ENCODE measurements at regions not wholly inside any gene's neighbourhood (a gene's known extent, or its start where the extent isn't known, plus 50 kb on each side); places are given as distances from the start of the nearest gene placed in this dataset.

DNA sequence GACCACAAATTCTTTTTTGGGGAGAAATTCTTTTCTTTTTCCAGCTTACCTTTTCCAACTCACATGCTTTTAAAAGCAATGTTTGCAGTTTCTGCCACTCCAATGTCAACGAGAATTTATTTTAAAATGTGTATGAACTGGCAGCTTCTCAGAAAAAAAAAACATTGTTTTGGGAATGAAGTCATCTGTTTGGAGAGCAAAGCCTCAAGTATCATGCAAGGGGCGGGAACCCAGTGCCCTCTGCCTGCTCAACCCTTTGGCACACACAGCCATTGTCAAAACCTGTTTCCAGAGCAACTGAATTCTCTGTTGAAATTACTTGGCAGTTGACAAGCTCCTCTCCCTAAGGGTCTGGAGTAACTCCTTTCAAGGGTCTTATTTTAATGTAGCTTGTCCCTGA lies 128.5 kb downstream of the QPCT start:
- Histone ChIP-seq H3K9me3 (ENCODE audit: control insufficient read depth, insufficient read depth, low read depth, low read length) (no peaks in the 10 kb centered on the region), H3K27ac (ENCODE audit: low read depth, low read length) (no peak overlapping the region), H3K4me3 (ENCODE audit: low read depth, low read length) (no peak overlapping the region), H3K4me1 (ENCODE audit: control insufficient read depth, insufficient read depth, low read length) (peaks cover 3% of the 10 kb centered on the region; the same call in 1 of the 2 replicates), H3K36me3 (ENCODE audit: control insufficient read depth, insufficient read depth, low read length) (no peaks in the 10 kb centered on the region), H3K9ac (ENCODE audit: low read length) (no peak overlapping the region), H3K27me3 (ENCODE audit: control insufficient read depth, insufficient read depth, low read length) (no peaks in the 10 kb centered on the region)

DNA sequence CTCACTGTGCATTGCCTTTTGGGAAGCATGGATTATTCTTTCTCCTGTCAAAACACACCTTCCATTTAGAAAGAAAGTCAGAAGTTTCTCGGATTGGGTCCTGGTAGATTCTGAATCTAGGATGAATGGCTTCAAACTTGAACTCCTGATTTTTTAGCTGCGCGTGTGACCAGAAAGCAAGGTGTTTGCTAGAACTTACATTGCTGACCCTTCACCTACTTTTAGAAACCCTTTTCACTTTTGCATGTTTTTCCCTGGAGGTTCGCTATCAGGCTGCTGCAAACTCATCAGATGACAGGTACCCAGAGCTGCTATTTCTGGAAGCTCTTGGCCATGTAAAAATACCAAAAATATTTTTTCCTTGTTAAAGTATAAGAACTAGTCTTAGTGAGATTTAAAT lies 132.0 kb downstream of the QPCT start:
- Histone ChIP-seq H3K4me3 (ENCODE audit: low read depth, low read length) (no peak overlapping the region), H3K27me3 (ENCODE audit: control insufficient read depth, insufficient read depth, low read length) (no peaks in the 10 kb centered on the region), H3K27ac (ENCODE audit: low read depth, low read length) (no peak overlapping the region), H3K4me1 (ENCODE audit: control insufficient read depth, insufficient read depth, low read length) (peaks cover 3% of the 10 kb centered on the region; the same call in 1 of the 2 replicates), H3K9ac (ENCODE audit: low read length) (no peak overlapping the region), H3K9me3 (ENCODE audit: control insufficient read depth, insufficient read depth, low read depth, low read length) (peaks cover 8% of the 10 kb centered on the region), H3K36me3 (ENCODE audit: control insufficient read depth, insufficient read depth, low read length) (no peaks in the 10 kb centered on the region)

DNA sequence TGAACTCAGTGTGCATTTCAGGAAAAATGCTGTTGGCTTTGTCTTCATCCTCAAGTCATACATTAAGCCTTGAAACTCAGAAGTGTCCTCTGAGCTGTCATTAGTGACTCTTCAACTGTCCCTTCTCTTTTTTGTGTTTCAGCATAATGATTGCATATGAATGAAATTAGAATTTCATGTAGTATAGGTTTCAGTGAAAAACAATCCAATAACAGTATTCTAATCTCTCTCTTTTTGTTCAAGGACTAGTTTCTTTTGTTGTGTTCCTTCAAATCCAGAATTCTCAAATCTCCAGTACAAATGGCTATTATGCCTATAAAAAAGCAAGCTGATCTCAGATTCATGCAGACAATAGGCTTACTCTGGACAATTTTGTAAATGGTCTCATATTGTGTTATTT lies 133.5 kb downstream of the QPCT start:
- Histone ChIP-seq H3K9ac (ENCODE audit: low read length) (no peak overlapping the region), H3K27ac (ENCODE audit: low read depth, low read length) (no peak overlapping the region), H3K27me3 (ENCODE audit: control insufficient read depth, insufficient read depth, low read length) (no peaks in the 10 kb centered on the region), H3K9me3 (ENCODE audit: control insufficient read depth, insufficient read depth, low read depth, low read length) (peaks cover 19% of the 10 kb centered on the region), H3K4me3 (ENCODE audit: low read depth, low read length) (no peak overlapping the region), H3K36me3 (ENCODE audit: control insufficient read depth, insufficient read depth, low read length) (no peaks in the 10 kb centered on the region), H3K4me1 (ENCODE audit: control insufficient read depth, insufficient read depth, low read length) (peaks cover 3% of the 10 kb centered on the region; the same call in 1 of the 2 replicates)

DNA sequence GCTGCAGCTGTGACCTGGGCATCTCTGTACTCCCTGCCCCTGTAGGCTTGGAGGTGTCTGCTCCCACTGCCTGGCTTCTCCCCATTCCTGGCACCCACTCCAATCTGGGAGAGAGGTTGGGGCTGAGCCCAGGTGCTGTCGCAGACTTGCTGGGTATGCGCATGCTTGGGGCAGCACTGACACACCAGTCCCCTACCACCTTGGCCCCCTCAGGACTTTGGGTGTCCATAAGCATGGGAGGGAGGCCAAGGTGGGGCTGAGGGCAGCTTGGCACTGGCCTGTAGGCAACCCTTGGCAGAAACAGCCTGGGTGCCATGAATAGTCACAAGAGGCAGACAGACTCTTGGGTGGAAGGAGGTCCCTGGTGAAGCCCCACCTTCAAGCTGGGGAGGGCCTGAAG lies 136.8 kb downstream of the QPCT start:
- Histone ChIP-seq H3K4me3 (ENCODE audit: low read depth, low read length) (no peak overlapping the region), H3K9ac (ENCODE audit: low read length) (no peak overlapping the region), H3K4me1 (ENCODE audit: control insufficient read depth, insufficient read depth, low read length) (peaks cover 3% of the 10 kb centered on the region; the same call in 1 of the 2 replicates), H3K9me3 (ENCODE audit: control insufficient read depth, insufficient read depth, low read depth, low read length) (peaks cover 19% of the 10 kb centered on the region), H3K27me3 (ENCODE audit: control insufficient read depth, insufficient read depth, low read length) (no peaks in the 10 kb centered on the region), H3K27ac (ENCODE audit: low read depth, low read length) (no peak overlapping the region), H3K36me3 (ENCODE audit: control insufficient read depth, insufficient read depth, low read length) (no peaks in the 10 kb centered on the region)

DNA sequence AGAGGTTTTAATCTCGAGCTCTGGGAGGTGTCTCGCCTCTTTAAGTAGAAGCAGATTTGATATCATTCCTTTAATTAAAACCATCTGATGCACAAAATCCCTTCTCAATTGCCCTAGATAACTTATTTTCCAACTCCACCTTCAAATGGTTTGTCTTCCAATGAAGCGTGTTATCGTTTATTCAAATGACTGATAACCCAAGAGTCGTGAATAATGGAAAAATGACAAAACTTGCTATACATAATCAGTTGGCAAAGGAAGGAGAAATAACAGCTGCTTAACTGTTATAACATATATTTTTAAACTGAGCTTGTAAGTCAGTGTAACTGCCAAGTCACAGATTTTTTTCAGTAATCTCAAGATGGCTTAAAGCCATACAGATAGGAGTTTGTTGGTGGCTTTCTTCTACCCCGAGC lies 144.6 kb downstream of the QPCT start:
- no peak overlapping the region for H3K27ac ChIP-seq (ENCODE audit: low read depth, low read length)
- no peak overlapping the region for H3K4me3 ChIP-seq (ENCODE audit: low read depth, low read length)
- H3K27me3 ChIP-seq (ENCODE audit: control insufficient read depth, insufficient read depth, low read length): no peaks in the 10 kb centered on the region
- no peaks in the 10 kb centered on the region for H3K4me1 ChIP-seq (ENCODE audit: control insufficient read depth, insufficient read depth, low read length)
- no peak overlapping the region for H3K9ac ChIP-seq (ENCODE audit: low read length)
- no peaks in the 10 kb centered on the region for H3K36me3 ChIP-seq (ENCODE audit: control insufficient read depth, insufficient read depth, low read length)
- 0 out of 2 replicates have a peak, but pooled peaks cover 2% of the 10 kb centered on the region for H3K9me3 ChIP-seq (ENCODE audit: control insufficient read depth, insufficient read depth, low read depth, low read length)

DNA sequence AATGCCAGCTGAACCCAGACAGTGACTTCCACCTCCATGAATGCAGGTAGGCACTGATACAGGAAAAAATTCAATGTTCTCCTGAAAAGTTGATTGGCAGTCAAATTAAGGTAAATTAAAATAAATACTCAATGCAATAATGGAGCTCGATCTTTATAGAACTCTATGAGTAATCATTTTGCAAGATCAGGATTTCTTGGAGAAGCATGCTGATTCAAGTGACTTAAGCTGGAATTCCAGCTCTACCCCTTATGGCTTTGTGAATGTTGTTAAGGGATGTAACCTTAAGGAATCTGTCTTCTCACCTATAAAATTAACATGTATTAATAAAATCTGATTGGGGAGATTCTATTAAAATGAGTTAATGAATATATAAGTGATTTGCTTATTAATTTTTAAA lies 145.1 kb downstream of the QPCT start:
- H3K27ac ChIP-seq (ENCODE audit: low read depth, low read length): no peak overlapping the region
- H3K9me3 ChIP-seq (ENCODE audit: control insufficient read depth, insufficient read depth, low read depth, low read length): 0 out of 2 replicates have a peak, but pooled peaks cover 2% of the 10 kb centered on the region

DNA sequence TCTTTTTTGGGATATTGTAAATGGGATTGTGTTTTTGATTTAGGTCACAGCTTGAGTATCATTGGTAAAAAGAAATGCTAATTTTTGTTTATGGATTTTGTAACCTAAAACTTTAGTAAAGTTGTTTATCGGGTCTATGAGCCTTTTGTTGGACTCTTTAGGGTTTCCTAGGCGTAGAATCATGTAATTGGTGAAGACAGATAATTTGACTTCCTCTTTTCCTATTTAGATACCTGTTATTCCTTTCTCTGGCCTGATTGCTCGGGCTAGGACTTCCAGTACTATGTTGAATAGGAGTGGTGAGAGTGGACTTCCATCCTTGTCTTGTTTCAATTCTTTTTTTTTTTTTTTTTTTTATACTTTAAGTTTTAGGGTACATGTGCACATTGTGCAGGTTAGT lies 149.0 kb downstream of the QPCT start:
- H3K27me3 ChIP-seq (ENCODE audit: control insufficient read depth, insufficient read depth, low read length): no peaks in the 10 kb centered on the region
- H3K4me3 ChIP-seq (ENCODE audit: low read depth, low read length): no peak overlapping the region
- peaks cover 5% of the 10 kb centered on the region; the same call in 1 of the 2 replicates for H3K9me3 ChIP-seq (ENCODE audit: control insufficient read depth, insufficient read depth, low read depth, low read length)
- no peak overlapping the region for H3K9ac ChIP-seq (ENCODE audit: low read length)
- no peaks in the 10 kb centered on the region for H3K36me3 ChIP-seq (ENCODE audit: control insufficient read depth, insufficient read depth, low read length)
- no peaks in the 10 kb centered on the region for H3K4me1 ChIP-seq (ENCODE audit: control insufficient read depth, insufficient read depth, low read length)
- no peak overlapping the region for H3K27ac ChIP-seq (ENCODE audit: low read depth, low read length)

More for the DNA sequence above, 145.1 kb downstream of the QPCT start:
- no peak overlapping the region for H3K4me3 ChIP-seq (ENCODE audit: low read depth, low read length)
- no peaks in the 10 kb centered on the region for H3K4me1 ChIP-seq (ENCODE audit: control insufficient read depth, insufficient read depth, low read length)
- no peaks in the 10 kb centered on the region for H3K27me3 ChIP-seq (ENCODE audit: control insufficient read depth, insufficient read depth, low read length)
- no peaks in the 10 kb centered on the region for H3K36me3 ChIP-seq (ENCODE audit: control insufficient read depth, insufficient read depth, low read length)
- no peak overlapping the region for H3K9ac ChIP-seq (ENCODE audit: low read length)

DNA sequence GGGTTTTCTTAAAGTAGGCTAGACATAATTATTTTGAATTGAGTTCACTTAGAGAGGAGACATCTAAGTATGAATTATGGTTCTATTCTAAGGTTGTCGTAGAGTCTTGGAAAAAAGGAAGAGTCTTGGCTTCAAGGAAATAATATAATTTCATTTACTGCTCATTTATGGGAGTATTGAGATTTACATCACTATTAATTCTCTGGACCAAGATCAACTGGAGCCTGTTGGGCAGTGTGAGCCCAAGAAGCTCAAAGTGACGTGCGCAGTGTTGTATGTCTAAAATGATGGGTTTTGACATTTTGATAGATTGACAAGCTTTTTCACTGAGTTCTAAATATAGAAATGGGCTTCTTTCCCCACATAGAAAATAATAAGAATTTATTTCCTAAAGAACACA lies 154.7 kb downstream of the QPCT start:
- peaks cover 3% of the 10 kb centered on the region; the same call in 1 of the 2 replicates for H3K9me3 ChIP-seq (ENCODE audit: control insufficient read depth, insufficient read depth, low read depth, low read length)
- no peak overlapping the region for H3K4me3 ChIP-seq (ENCODE audit: low read depth, low read length)
- no peak overlapping the region for H3K9ac ChIP-seq (ENCODE audit: low read length)
- no peaks in the 10 kb centered on the region for H3K4me1 ChIP-seq (ENCODE audit: control insufficient read depth, insufficient read depth, low read length)
- no peaks in the 10 kb centered on the region for H3K36me3 ChIP-seq (ENCODE audit: control insufficient read depth, insufficient read depth, low read length)
- no peak overlapping the region for H3K27ac ChIP-seq (ENCODE audit: low read depth, low read length)
- no peaks in the 10 kb centered on the region for H3K27me3 ChIP-seq (ENCODE audit: control insufficient read depth, insufficient read depth, low read length)

DNA sequence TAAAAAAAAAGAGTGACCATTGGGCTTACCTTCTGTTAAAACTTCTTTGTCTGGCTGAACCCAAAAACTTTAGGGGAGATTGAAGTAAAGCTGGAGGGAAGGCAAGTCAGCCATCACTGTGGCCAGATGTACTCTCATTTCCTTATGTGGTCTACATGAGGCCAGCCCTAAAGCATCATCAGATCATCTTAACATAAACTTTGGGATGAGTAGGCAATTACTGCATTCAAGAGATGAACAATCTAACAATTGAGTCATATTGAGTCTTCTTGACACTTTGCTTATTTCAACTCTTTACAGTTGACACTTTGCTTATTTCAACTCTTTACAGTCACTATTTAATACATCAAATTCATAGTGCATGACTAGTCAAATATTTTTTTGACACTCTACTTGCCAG lies 155.6 kb downstream of the QPCT start:
- H3K9ac ChIP-seq (ENCODE audit: low read length): no peak overlapping the region
- no peaks in the 10 kb centered on the region for H3K36me3 ChIP-seq (ENCODE audit: control insufficient read depth, insufficient read depth, low read length)
- H3K27ac ChIP-seq (ENCODE audit: low read depth, low read length): no peak overlapping the region
- no peaks in the 10 kb centered on the region; the same call in 1 of the 2 replicates for H3K4me1 ChIP-seq (ENCODE audit: control insufficient read depth, insufficient read depth, low read length)
- no peak overlapping the region for H3K4me3 ChIP-seq (ENCODE audit: low read depth, low read length)
- H3K27me3 ChIP-seq (ENCODE audit: control insufficient read depth, insufficient read depth, low read length): no peaks in the 10 kb centered on the region
- H3K9me3 ChIP-seq (ENCODE audit: control insufficient read depth, insufficient read depth, low read depth, low read length): peaks cover 3% of the 10 kb centered on the region; the same call in 1 of the 2 replicates

DNA sequence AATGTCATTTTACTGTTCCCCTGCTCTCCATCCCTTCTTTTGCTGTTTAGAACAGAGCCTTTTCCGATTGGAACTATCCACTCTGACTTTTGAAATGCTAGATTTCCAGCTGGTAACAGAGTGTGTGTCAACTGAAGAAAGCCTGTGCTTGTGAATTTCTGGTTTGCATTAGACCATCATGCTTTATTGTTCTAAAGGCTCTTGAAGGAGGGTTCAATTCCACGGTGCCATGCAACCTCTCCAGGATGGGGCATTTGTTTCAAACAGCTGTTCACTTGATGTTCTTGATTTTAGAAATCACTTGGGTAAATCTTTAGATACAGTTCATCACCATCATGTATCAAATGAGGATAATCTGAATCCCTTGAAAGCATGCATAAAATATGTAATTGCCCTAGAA lies 156.7 kb downstream of the QPCT start:
- Histone ChIP-seq H3K27me3 (ENCODE audit: control insufficient read depth, insufficient read depth, low read length) (no peaks in the 10 kb centered on the region), H3K27ac (ENCODE audit: low read depth, low read length) (no peak overlapping the region), H3K4me1 (ENCODE audit: control insufficient read depth, insufficient read depth, low read length) (no peaks in the 10 kb centered on the region; the same call in 1 of the 2 replicates), H3K9ac (ENCODE audit: low read length) (no peak overlapping the region), H3K9me3 (ENCODE audit: control insufficient read depth, insufficient read depth, low read depth, low read length) (peaks cover 3% of the 10 kb centered on the region; the same call in 1 of the 2 replicates), H3K4me3 (ENCODE audit: low read depth, low read length) (no peak overlapping the region), H3K36me3 (ENCODE audit: control insufficient read depth, insufficient read depth, low read length) (no peaks in the 10 kb centered on the region)

DNA sequence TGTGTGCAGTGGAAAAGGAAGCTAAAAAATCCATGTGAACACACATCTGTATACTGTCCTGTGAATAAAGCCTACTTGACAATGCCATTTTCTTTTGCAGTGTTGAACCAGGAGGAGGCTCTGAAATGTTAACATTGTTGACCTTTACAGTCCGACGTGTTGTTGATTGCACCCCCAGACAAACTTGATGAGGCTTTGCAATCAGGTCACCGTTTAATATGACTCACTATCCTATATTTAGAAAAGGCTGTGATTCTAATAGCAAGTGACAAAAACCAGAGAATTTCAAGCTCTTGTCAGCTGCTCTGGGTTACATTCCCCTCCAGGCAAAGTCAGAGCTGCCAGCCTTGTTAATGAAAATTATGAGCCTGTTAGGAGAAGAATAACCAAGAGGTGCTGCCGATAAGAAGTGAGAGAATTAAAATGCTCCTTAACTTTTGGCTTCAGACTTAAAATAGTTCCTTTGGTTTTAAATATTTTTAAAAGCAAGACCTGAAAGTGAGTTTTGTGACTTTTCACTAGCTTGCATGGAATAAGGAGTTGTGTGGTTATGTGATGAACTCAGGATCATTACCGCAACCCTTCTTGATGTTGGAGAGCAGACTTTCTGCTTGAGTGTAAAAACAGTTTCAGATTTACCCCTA lies 162.1 kb downstream of the QPCT start:
- no peak overlapping the region for H3K27ac ChIP-seq (ENCODE audit: low read depth, low read length)
- H3K9me3 ChIP-seq (ENCODE audit: control insufficient read depth, insufficient read depth, low read depth, low read length): no peaks in the 10 kb centered on the region
- no peaks in the 10 kb centered on the region for H3K36me3 ChIP-seq (ENCODE audit: control insufficient read depth, insufficient read depth, low read length)
- H3K4me1 ChIP-seq (ENCODE audit: control insufficient read depth, insufficient read depth, low read length): peaks cover 12% of the 10 kb centered on the region
- no peaks in the 10 kb centered on the region for H3K27me3 ChIP-seq (ENCODE audit: control insufficient read depth, insufficient read depth, low read length)
- no peak overlapping the region for H3K9ac ChIP-seq (ENCODE audit: low read length)
- H3K4me3 ChIP-seq (ENCODE audit: low read depth, low read length): no peak overlapping the region
